EH (cell line): ENCODE measurements at regions not wholly inside any gene's neighbourhood (a gene's known extent, or its start where the extent isn't known, plus 50 kb on each side); places are given as distances from the start of the nearest gene placed in this dataset.

ENCODE experiments used
- DNase-seq: peaks from one replicate; pipeline ENCODE4 v3.0.0-alpha.2; 2015; ENCODE audit warnings: low read depth

- no peak for DNase-seq
Measured at GRCh38 chrX:13147733-13148132, 103.3 kb upstream of the FAM9C start.

GRCh38 chrX:13147147-13147546 lies 102.7 kb upstream of the FAM9C start:
- no peak for DNase-seq

- peak; percentile 65 for DNase-seq
Measured at GRCh38 chrX:13144927-13145655, 100.7 kb upstream of the FAM9C start.

GRCh38 chrX:13142891-13143290 lies 98.5 kb upstream of the FAM9C start:
- no peak for DNase-seq

GRCh38 chrX:13140007-13140406 lies 95.6 kb upstream of the FAM9C start:
- DNase-seq = no peak

- DNase-seq = peak; percentile 68
Measured at GRCh38 chrX:13131396-13132137, 87.1 kb upstream of the FAM9C start.

GRCh38 chrX:13130816-13131215 lies 86.4 kb upstream of the FAM9C start:
- no peak for DNase-seq

GRCh38 chrX:13128104-13128503 lies 83.7 kb upstream of the FAM9C start:
- DNase-seq = peak; percentile 46

- DNase-seq = no peak
Measured at GRCh38 chrX:13126775-13127174, 82.4 kb upstream of the FAM9C start.

- no peak for DNase-seq
Measured at GRCh38 chrX:13125188-13125587, 80.8 kb upstream of the FAM9C start.

- DNase-seq = peak; percentile 83
Measured at GRCh38 chrX:13123857-13124345, 79.5 kb upstream of the FAM9C start.

GRCh38 chrX:13123247-13123856 lies 78.9 kb upstream of the FAM9C start:
- DNase-seq = no peak

- no peak for DNase-seq
Measured at GRCh38 chrX:13121020-13121555, 76.7 kb upstream of the FAM9C start.

- DNase-seq = peak; percentile 52
Measured at GRCh38 chrX:13120017-13120416, 75.6 kb upstream of the FAM9C start.

GRCh38 chrX:13119386-13119785 lies 75.0 kb upstream of the FAM9C start:
- peak; percentile 57 for DNase-seq

GRCh38 chrX:13115146-13115855 lies 70.9 kb upstream of the FAM9C start:
- DNase-seq = no peak

GRCh38 chrX:13112499-13112898 lies 68.1 kb upstream of the FAM9C start:
- peak; percentile 67 for DNase-seq

GRCh38 chrX:13110433-13111324 lies 66.3 kb upstream of the FAM9C start:
- peak; percentile 96 for DNase-seq

- peak; percentile 47 for DNase-seq
Measured at GRCh38 chrX:13109817-13110216, 65.4 kb upstream of the FAM9C start.

- no peak for DNase-seq
Measured at GRCh38 chrX:13103914-13104274, 59.5 kb upstream of the FAM9C start.
